Lung microvascular endothelial cell (primary cell): ENCODE measurements at regions not wholly inside any gene's neighbourhood (a gene's known extent, or its start where the extent isn't known, plus 50 kb on each side); places are given as distances from the start of the nearest gene placed in this dataset.

Experiments used
- DNase-seq, 2 donors: peaks; one replicate each; pipeline versions ENCODE4 v3.0.0 to v3.0.0-alpha.2; 2010; ENCODE audit warnings: low read depth in 2 of 2

DNA sequence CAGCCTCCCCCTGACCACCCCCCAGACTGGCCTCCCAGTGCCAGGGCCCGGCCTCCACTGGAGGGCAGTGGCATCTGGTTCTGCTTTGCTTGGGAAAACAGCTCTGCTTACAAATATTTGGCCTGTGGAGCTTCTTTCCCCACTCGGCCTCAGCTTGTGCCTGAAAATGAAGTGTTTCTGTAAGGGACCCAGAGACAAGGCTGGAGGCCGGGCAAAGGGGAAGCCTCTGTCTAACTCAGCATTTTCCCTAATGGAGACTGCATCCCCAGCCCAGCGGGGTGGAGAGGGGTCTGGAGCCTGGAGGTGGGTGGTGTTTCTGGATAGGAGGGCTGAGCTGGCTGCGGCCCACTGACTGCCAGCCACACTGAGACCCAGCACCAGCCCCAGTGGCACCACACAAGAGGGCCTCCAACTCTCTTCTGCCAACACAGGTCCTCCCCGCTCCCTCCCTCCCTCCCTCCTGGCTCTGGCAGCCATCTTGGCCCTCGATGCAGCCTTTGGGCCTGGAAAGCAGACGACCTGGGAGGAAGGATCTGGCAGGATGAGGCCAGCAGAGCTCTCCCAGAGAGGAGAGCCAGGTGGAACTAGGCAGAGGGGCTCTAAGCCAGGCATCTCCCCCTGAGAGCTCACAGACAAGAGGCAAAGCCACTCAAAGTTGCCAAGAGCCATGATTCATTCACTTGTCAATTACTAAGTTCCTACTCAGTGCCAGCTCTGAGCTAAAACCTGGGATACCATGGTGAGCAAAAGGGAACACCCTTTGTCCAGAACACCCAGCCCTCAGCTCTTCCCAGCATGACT lies 77.1 kb upstream of the CD82 start:
- no peak for DNase-seq

DNA sequence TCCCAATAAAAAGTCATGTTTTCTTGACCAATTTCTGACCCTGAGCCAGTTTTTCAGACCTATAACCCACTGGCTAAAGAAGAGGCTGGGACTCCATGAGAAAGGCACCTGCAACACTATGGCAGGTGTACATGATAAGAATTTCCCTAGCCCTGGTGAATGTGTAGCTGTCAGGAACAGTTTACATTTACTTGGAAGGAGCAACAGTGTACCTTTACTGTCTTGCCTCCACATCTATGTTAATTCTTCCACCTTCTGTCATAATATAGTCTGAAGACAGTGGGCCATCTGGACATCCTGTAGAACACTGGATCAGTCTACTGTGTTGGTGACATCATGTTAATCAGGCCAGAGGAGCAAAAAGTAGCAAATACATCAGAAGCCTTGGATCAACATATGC lies 72.1 kb upstream of the CD82 start:
- DNase-seq: no peak

GRCh38 chr11:44493930-44494329 lies 71.5 kb upstream of the CD82 start:
- no peak for DNase-seq

- DNase-seq: no peak
Observed at GRCh38 chr11:44494785-44495184, 70.7 kb upstream of the CD82 start.

DNA sequence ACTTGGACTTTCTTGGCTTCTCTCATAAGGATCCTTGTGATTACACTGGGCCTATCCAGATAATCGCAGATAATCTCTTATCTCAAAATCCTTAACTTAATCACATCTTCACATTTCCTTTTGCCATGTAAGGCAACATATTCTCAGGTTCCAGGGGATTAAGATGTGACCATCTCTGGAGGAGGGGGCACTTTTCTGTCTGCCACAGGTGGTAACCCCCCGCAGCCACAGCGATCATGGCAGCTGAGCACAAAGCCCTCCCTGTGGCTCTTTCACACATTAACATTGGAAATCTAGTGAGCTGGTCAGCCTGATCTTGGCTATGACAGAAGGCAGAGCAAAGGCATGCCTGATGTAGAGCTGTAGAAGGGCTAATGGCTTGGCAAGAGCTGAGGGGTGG lies 69.1 kb upstream of the CD82 start:
- no peak for DNase-seq

DNA sequence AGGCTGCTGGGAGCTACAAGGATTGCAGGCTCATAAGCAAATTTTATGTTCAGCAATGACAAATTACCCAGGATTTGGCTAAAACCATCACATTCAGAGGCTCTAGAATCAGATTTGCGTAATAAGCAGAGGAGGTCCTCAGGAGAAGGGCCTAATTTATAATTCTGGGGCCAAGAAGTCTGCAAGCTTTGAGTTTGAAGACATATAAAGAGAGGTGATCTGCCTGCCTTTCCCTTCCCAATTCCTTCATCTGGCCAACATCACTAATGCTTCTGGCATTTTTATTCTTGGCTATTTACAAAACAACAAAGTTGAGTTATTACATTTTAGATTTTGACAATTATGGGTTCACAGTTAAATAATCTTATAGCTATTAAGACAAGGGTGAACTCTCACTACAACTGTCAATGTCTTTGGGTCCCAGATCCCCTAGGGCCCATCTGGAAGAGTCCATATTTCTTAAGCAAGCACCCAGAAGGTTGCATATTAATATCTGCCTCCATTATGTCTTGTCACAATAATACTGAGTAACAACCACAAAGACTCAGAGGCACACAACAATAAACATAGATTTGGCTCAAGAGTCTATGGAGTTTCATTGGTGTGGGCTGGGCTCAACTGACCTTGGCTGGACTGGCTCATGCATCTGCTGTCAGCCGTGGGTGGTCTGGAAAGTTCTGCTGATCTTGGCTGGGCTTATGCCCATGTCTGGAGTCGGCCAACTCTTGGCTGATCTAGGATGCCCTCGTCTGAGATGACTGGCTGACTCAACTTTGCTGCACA lies 67.2 kb upstream of the CD82 start:
- DNase-seq: no peak

GRCh38 chr11:44502506-44502905 lies 63.0 kb upstream of the CD82 start:
- DNase-seq: no peak

DNA sequence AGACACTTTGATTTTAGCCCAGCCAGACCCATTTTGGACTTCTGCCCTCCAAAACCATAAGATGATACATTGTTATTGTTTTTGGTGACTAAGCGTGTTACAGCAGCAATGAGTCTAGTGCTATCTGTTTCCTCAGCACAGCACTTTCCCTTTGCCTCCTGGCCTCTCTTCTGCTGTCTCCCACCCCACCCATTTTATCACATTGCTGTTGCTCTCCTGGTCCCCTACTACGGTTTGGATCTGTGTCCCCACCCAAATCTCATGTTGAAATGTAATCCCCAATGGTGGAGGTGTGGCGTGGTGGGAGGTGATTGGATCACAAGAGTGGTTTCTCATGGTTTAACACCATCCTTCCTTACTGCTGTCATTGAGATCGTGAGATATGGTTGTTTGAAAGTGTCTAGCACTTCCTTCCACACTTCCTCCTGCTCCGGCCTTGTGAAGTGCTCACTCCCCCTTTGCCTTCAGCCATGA lies 59.8 kb upstream of the CD82 start:
- DNase-seq: peak in 1 of 2 donors; percentile 44

GRCh38 chr11:44506375-44507016 lies 59.0 kb upstream of the CD82 start:
- no peak for DNase-seq

DNA sequence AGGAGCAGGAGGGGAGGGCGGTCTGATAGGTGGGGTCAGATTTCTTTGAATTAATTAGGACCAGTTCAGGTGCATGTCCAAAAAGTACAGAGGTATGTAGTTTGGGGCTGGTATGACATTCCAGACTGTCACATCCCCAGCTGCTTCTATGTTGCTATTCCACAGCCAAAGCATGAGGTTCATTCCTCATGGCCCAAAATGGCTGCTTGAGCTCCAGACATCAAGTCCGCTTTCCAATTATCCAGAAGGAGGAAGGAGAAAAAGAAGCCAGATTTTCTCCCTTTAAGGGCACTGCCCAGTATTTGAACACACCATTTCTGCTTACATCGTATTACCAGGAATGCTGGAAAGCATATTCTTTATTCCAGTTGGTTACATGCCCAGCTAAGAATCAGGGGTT lies 58.0 kb upstream of the CD82 start:
- no peak for DNase-seq

DNA sequence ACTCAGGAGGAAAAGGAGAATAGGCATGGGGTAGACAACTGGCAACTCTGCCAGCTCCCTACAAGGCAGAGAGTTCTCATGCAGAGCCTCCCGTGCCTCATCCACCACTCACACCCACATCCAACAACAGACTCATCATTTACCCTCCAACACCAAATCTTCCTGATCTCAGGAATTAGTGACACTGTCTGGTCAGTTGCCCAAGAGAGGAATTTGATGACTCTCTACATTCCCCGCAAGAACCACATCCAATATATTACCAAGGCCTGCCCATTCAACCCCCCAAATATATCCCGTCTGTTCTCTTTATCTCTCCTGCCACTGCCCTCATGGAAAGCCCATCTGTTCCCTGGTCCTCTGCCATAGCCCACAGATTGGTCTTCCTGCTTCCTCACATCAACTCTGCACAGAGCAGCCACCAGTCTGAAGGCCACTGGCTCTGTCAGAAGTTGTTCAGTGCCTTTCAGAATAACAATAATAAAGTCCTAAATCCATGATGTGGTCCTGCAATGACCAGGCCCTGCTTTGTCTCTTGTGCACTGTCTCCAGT lies 57.5 kb upstream of the CD82 start:
- DNase-seq: no peak

DNA sequence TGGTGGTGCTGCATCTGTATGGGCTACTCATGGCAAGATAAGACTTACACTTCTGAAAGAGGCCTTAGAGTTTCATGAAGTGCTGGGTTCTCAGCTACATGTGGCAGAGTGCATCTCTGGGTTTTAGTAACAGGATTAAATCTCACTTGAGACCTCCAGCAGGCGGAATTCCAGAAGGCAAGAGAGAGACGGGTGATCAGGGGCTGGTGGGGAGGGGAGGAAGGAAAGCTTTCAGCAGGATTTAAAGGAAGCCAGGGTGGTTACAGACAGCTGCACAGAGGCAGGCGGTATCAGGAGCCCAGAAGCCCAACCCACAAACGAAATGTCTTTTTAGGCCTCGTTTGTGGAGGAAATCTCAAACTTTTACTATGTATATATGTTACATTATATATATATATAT lies 56.2 kb upstream of the CD82 start:
- no peak for DNase-seq

DNA sequence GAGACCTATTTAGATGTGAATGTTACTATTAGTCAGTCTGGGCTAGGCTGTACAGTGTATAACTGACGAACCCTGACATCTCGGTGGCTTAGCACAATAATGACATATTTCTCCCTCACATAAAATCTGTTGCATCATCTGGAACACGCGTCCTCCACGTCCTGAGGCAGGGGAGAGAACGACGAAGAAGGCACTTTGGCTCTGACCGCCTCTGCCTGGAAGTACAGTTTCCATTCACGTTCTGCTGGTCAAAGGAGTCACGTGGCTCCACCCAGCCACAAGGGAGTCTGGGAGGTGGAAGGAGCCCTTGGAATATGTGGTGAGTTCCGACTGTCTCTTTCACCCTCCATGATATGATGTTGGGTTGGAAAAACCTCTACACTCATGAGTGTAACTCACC lies 55.1 kb upstream of the CD82 start:
- DNase-seq: no peak

GRCh38 chr11:44512818-44513217 lies 52.6 kb upstream of the CD82 start:
- no peak for DNase-seq

DNA sequence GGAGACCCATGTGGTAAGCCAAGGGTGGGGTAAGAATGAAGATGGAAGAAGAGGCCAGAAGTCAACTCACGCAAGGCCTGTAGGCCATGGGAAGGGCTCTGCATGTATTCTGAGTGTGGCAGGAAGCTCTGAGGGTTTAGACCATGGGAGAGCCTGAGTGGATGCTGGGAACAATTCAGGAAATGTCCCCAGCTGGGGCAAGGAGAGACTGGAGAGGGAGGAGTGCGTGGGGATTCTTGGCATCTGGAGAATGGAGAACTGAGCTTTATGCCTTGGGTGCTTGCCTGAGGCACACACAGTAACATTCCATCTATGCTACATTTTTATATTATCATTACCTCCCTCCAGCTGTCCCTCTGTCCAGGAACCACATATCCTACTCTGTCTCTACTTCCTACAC lies 50.4 kb upstream of the CD82 start:
- DNase-seq: no peak
